C4-2B (cell line): ENCODE measurements at regions not wholly inside any gene's neighbourhood (a gene's known extent, or its start where the extent isn't known, plus 50 kb on each side); places are given as distances from the start of the nearest gene placed in this dataset.

ENCODE experiments used
- H3K27ac ChIP-seq: fragments of 450-650 bp; 2 replicates; pipeline ENCODE4 v1.5.1; 2017
- ZFX ChIP-seq: fragments of 450-650 bp; IDR thresholded peaks from 2 replicates; pipeline ENCODE4 v1.6.1; 2017
- TF ChIP-seq, protein P1 (sequence below): fragments of 450-650 bp; conservative IDR thresholded peaks from 2 replicates; pipeline ENCODE4 v1.5.1; 2017; ENCODE audit warnings: mild to moderate bottlenecking

- TF ChIP-seq, protein P1, sequence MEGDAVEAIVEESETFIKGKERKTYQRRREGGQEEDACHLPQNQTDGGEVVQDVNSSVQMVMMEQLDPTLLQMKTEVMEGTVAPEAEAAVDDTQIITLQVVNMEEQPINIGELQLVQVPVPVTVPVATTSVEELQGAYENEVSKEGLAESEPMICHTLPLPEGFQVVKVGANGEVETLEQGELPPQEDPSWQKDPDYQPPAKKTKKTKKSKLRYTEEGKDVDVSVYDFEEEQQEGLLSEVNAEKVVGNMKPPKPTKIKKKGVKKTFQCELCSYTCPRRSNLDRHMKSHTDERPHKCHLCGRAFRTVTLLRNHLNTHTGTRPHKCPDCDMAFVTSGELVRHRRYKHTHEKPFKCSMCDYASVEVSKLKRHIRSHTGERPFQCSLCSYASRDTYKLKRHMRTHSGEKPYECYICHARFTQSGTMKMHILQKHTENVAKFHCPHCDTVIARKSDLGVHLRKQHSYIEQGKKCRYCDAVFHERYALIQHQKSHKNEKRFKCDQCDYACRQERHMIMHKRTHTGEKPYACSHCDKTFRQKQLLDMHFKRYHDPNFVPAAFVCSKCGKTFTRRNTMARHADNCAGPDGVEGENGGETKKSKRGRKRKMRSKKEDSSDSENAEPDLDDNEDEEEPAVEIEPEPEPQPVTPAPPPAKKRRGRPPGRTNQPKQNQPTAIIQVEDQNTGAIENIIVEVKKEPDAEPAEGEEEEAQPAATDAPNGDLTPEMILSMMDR = no peak
- TF ChIP-seq ZFX = no peak
- no peak overlapping the region for H3K27ac ChIP-seq
Observed at GRCh38 chr22:47687776-47688175, 925.3 kb downstream of the TBC1D22A start.

DNA sequence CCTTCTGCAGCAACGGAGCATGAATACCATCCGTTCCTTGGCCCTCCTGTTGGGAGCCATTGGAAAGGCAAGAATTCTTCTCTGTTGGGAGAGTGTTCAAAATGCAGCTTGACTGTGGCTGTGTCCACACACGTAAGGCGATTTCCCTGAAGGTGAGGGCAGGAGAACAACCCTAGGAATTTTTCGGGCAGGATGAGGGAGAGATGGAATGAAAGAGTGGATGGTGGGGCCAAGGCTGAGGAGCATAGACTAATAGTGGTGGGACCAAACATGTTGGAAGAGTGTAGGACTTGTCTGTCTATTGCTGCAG lies 924.9 kb downstream of the TBC1D22A start:
- no peak overlapping the region for H3K27ac ChIP-seq
- TF ChIP-seq, protein P1 = no peak
- TF ChIP-seq ZFX = no peak

GRCh38 chr22:47686594-47687345 lies 924.3 kb downstream of the TBC1D22A start:
- H3K27ac ChIP-seq = no peak overlapping the region
- no peak for TF ChIP-seq ZFX
- TF ChIP-seq, protein P1 = no peak

- TF ChIP-seq, protein P1 = no peak
- no peak for TF ChIP-seq ZFX
- H3K27ac ChIP-seq = no peak overlapping the region
Observed at GRCh38 chr22:47681411-47682165, 919.1 kb downstream of the TBC1D22A start.

DNA sequence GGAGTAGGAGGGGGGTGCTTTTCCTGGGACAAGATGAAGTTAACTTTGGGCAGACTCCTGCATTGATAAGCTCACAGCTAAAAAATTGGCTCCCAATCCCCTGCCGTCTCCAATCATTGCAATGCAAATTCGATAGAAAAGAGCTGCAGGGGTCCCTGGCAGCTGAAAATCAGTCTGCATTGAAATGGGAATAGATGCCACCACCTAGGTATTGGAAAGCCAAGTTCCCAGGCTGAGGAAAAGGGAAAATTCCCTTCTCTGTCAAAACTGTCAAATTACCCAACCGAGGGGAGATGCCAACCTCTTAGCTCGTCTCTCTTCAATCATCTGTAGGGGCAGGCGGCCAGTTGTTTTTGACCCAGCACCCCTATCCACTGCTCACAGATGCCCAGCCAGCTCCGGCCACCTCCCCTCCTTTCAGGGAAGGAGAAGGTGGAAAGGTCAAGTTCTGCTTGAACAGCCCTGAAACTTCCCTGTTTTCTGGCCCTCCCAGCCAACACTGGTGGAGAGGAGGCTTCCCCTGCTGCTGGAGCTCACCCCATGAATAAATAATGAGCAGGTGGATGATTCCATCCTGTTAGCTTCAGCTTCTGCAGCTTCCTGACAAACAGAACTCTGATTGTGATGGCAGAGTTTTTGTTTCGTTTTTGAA lies 916.3 kb downstream of the TBC1D22A start:
- no peak for TF ChIP-seq ZFX
- TF ChIP-seq, protein P1 = no peak
- no peak overlapping the region for H3K27ac ChIP-seq

DNA sequence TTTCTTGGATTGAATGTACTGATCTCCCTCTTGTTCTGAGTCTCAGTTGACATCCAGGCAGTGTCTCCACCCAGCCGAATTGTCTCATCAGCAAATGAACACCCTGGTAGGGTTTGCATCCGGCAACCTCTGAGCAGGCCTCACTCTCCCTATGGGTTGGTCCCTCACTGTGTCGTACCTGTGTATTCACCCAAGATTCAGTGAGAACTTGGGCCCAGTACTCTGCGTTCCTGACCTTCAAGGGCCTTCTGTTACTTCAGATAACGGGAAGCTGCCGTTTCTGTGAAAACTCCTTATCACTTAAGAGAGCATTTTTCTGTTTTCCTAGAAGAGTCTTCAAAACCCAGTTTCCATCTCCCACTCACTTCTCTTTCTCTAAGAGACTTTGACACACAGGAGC lies 915.6 kb downstream of the TBC1D22A start:
- no peak for TF ChIP-seq ZFX
- TF ChIP-seq, protein P1 = no peak
- no peak overlapping the region for H3K27ac ChIP-seq

DNA sequence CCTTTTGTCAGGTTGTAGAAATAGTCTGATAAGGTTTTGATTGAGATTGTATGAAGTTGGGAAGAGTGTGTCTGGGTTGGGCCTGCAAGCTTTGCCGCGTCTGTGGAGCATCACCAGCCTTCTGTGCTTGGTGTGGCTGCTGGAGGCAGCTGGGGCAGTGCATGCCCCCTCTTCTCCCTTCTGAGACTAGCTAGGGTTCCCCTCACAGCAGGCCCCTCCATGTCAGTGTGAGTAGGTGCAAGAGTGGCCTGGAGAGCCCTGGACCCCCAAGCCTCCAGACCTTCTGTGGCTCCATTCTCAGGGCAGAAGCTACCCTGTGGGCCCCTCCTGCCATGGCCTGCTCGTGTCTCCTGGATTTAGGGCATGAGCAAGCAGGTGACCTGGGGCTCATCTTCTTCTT lies 914.2 kb downstream of the TBC1D22A start:
- no peak for TF ChIP-seq ZFX
- TF ChIP-seq, protein P1 = no peak
- H3K27ac ChIP-seq = no peak overlapping the region
